HFF-Myc (cell line): ENCODE measurements at regions not wholly inside any gene's neighbourhood (a gene's known extent, or its start where the extent isn't known, plus 50 kb on each side); places are given as distances from the start of the nearest gene placed in this dataset.

ENCODE experiments used
- DNase-seq: peaks from one replicate; pipeline ENCODE4 v3.0.0-alpha.2; 2011; ENCODE audit warnings: low read depth; ENCODE audit errors: extremely low read depth
- H3K4me3 ChIP-seq: replicated peaks from 2 replicates; pipeline ENCODE4 v1.5.1; 2011; ENCODE audit warnings: low read depth, mild to moderate bottlenecking, control low read depth, low read length
- TF ChIP-seq, protein P1 (sequence below): IDR thresholded peaks from 2 replicates; pipeline ENCODE4 v1.5.1; 2012; ENCODE audit warnings: mild to moderate bottlenecking, low read depth, low read length, control low read depth; ENCODE audit errors: missing control alignments

DNA sequence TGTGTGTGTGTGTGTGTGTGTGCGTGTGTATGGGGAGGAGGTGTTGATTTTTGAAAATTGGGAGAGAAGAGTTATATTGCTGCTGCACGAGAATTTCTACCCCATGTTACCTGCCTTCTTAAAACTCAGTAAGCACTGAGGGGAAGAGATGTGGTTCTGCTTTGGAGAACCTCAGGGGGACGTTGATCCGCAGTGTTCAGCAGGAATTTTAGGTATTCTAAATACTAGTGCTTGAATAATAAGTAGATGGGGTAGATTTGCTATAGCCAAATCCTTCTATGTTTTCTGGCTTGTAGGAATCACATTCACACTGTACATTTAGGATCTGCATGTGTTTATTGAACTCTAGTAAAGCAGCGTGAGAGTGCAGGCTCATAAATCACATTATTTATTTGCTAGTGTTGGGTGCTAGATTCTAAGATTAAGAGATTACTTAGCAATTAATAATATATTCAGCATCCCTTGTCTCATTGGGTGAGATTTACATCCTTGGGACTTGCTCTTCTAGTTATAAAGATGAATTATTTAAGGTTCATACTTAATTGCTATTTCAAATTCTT is 268.1 kb downstream of the MFSD1 start:
- no peak overlapping the region for H3K4me3 ChIP-seq
- TF ChIP-seq, protein P1, sequence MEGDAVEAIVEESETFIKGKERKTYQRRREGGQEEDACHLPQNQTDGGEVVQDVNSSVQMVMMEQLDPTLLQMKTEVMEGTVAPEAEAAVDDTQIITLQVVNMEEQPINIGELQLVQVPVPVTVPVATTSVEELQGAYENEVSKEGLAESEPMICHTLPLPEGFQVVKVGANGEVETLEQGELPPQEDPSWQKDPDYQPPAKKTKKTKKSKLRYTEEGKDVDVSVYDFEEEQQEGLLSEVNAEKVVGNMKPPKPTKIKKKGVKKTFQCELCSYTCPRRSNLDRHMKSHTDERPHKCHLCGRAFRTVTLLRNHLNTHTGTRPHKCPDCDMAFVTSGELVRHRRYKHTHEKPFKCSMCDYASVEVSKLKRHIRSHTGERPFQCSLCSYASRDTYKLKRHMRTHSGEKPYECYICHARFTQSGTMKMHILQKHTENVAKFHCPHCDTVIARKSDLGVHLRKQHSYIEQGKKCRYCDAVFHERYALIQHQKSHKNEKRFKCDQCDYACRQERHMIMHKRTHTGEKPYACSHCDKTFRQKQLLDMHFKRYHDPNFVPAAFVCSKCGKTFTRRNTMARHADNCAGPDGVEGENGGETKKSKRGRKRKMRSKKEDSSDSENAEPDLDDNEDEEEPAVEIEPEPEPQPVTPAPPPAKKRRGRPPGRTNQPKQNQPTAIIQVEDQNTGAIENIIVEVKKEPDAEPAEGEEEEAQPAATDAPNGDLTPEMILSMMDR = no peak
- no peak for DNase-seq

DNA sequence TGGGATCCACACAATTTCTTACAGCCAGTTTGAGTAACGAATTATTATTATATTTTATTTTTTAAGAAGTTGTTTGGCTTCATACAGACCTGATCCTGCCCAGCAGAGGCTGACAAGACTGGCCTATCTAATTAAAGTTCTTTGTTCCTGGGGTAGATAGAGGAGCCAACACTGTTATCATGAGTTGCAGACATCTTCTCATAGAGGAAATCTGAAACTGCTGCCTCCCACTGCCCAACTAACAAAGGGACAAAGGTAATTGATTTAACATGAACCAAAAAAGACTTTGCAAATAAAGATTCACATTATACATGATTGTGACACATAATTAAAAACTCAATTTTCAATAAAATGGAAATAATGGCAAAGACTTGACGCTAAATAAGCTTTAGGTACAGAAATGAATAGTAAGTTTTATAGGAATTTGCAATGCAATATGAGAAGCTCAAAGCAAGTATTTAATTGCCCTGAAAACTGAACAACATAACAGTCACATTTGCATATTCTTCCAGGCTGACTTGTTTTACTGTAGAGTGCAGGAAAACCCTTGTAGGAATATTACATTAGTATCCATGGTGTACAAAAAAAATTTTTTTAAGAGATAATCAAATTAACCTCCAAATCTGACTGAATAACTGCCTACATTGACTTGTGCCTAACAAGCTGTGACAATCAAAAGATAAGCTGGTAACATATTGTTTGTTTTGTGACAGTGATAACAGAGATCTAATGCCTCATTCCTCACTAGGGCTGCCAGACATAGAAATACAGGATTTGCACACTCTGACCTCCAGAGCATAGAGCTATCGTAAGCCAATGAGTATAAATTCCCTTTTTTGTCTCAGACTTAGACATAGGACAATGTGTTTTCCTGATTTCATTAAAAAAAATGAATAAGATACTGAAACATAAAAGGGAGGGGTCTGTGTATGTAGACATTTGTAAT is 273.2 kb downstream of the MFSD1 start:
- DNase-seq = no peak
- no peak overlapping the region for H3K4me3 ChIP-seq
- TF ChIP-seq, protein P1 = no peak

DNA sequence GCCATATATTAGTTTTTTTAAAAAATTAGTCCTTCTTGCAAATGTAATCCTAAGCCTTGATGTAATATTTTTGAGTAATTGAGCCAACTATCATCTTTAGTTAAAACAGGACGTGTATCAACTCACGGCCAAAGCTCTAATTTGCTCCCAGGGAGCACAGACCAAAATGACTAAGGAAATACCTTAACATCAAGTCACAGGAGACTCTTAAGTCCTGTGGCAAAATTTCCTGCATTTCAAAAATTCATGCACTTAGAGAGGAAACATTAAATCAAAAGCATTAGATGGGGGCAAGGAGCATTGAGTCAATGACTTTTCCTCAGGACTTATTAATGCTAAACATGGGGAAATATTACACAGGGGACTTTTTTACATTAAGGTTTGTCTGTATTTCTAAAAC is 276.0 kb downstream of the MFSD1 start:
- TF ChIP-seq, protein P1 = no peak
- DNase-seq = no peak
- no peak overlapping the region for H3K4me3 ChIP-seq

DNA sequence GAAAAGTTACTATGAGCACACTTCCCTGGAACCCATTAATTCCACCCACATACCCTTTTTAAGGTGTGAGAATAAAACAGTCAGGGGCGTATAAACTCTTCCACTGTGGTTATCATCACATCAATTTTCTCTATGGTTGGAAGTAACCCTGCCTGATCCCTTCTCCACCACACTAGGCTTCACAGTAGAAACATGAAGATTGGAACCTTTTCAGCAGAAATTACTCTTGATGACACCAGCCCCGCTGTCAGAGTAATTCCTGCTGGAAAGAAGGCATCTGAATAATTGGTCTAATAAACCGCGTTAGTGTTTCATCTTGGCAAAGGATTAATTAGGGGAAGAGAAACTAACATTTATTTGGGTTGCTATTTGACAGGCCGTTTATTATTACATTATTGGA is 278.4 kb downstream of the MFSD1 start:
- TF ChIP-seq, protein P1 = no peak
- no peak overlapping the region for H3K4me3 ChIP-seq
- DNase-seq = no peak

DNA sequence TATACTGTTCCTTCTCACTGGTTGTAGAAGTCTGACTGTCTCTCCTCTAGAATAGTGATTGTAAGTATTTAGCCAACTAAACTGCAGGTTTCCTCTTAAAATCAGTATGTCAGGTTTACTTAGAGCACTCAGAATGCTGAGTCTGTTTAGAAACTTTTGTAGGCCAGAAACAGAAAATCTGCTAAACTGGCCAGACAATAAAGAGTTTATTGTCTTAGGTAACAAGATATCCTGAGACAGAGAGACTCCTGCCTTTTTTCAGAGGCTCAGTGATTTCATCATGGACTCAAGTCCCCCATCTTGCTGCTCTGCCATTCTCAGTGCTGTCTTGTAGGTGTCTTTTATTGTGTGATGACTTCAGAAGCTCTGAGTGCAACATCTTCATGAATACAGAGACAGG is 279.0 kb downstream of the MFSD1 start:
- TF ChIP-seq, protein P1 = no peak
- H3K4me3 ChIP-seq = no peak overlapping the region
- DNase-seq = no peak

DNA sequence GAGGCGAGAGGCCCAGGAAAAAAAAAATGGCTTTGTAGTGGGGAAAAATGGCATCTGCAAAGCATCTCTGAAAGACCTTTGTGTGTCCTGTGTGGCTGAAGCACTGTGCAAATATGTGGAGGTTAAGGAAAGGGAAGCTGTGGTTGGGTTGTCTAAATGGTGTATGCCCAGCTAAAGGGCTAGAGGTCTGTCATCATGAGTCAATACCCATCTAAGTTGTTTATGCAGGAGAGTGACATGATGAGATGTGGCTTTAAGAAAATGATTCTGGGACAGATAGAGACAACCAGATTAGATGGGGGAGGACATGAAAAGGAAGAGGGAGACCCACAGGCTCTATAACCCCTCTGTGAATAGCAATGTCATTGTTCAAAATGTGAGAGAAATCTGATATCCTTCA is 280.7 kb downstream of the MFSD1 start:
- peak; percentile 5 for DNase-seq
- TF ChIP-seq, protein P1 = no peak
- no peak overlapping the region for H3K4me3 ChIP-seq
